ENCODE measurements at regions not wholly inside any gene's neighbourhood (a gene's known extent, or its start where the extent isn't known, plus 50 kb on each side); places are given as distances from the start of the nearest gene placed in this dataset.

DNA sequence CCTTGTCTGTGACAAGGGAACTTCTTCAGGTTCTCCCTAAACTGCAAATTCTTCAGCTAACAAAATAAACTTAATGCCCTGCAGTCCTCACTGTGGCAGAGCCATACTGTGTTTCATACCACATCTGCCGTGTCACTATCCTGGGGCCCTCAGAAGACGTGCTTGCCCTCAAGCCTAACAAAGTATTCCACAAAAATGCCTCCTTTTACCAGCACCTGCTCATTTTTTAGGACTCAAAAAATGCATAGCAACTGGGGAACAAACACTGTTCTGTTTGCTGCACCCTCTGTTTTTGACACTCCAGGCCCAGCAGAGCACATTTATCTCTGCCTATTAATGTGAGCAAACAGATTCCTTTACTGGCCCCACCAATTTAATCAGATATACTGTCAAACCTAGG lies 270.7 kb upstream of the SSTR1 start:
- TF ChIP-seq, protein P1, sequence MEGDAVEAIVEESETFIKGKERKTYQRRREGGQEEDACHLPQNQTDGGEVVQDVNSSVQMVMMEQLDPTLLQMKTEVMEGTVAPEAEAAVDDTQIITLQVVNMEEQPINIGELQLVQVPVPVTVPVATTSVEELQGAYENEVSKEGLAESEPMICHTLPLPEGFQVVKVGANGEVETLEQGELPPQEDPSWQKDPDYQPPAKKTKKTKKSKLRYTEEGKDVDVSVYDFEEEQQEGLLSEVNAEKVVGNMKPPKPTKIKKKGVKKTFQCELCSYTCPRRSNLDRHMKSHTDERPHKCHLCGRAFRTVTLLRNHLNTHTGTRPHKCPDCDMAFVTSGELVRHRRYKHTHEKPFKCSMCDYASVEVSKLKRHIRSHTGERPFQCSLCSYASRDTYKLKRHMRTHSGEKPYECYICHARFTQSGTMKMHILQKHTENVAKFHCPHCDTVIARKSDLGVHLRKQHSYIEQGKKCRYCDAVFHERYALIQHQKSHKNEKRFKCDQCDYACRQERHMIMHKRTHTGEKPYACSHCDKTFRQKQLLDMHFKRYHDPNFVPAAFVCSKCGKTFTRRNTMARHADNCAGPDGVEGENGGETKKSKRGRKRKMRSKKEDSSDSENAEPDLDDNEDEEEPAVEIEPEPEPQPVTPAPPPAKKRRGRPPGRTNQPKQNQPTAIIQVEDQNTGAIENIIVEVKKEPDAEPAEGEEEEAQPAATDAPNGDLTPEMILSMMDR (IDR thresholded peaks at IDR 0.05; ENCODE audit: insufficient read depth, low read depth, low read length): no peak
- no peak for TF ChIP-seq EZH2 (IDR thresholded peaks at IDR 0.05; ENCODE audit: insufficient read depth, low read length)

All from astrocyte (in vitro differentiated cells and primary cell).